CD4-positive, alpha-beta memory T cell (primary cell): ENCODE measurements at regions not wholly inside any gene's neighbourhood (a gene's known extent, or its start where the extent isn't known, plus 50 kb on each side); places are given as distances from the start of the nearest gene placed in this dataset.

Experiments used
- CTCF ChIA-PET: fragments of 350-600 bp; sonication (Branson Sonifier 250); formaldehyde crosslinking; loops from one replicate; lab custom pipeline; 2021; ENCODE audit warnings: inconsistent platforms; ENCODE audit not compliant: partially characterized antibody; lab: Charles Lee
- POLR2A ChIA-PET: fragments of 350-600 bp; sonication (Branson Sonifier 250); formaldehyde crosslinking; loops from one replicate; lab custom pipeline; 2021; ENCODE audit not compliant: partially characterized antibody; lab: Charles Lee
- DNase-seq, 5 donors: peaks; one replicate each; pipeline versions ENCODE4 v3.0.0 to v3.0.0-alpha.2; 2020 to 2022; ENCODE audit warnings: mixed read lengths in 1 of 5
- H3K27ac ChIP-seq: one replicate; pipeline ENCODE4 v1.7.0; 2013; ENCODE audit warnings: low read depth, low read length
- H3K27me3 ChIP-seq: 2 replicates; pipeline ENCODE4 v1.7.0; 2013; ENCODE audit warnings: mild to moderate bottlenecking, low read length, moderate library complexity; ENCODE audit not compliant: insufficient read depth
- H3K36me3 ChIP-seq: 2 replicates; pipeline ENCODE4 v1.7.0; 2013; ENCODE audit warnings: mild to moderate bottlenecking, low read length, moderate library complexity; ENCODE audit not compliant: insufficient read depth
- H3K4me1 ChIP-seq: 2 replicates; pipeline ENCODE4 v1.7.0; 2013; ENCODE audit warnings: mild to moderate bottlenecking, low read length, moderate library complexity; ENCODE audit not compliant: insufficient read depth
- H3K4me3 ChIP-seq, 2 donors: one replicate each; pipeline ENCODE4 v1.7.0; 2013; ENCODE audit warnings: low read length in 2 of 2, mild to moderate bottlenecking in 1 of 2
- H3K9me3 ChIP-seq, 2 donors: one replicate each; pipeline ENCODE4 v1.7.0; 2013; ENCODE audit warnings: low read length in 2 of 2, control low read depth in 1 of 2; ENCODE audit not compliant: control insufficient read depth in 1 of 2
- H3K27ac Mint-ChIP-seq, 7 donors: one replicate each; pipeline ENCODE4 v1.8.0; 2020 to 2021; ENCODE audit warnings: mixed read lengths in 7 of 7, mild to moderate bottlenecking in 6 of 7, inconsistent platforms in 3 of 7, moderate library complexity in 3 of 7
- H3K27me3 Mint-ChIP-seq, 2 donors: one replicate each; pipeline ENCODE4 v1.8.0; 2020 to 2021; ENCODE audit warnings: mixed read lengths in 2 of 2
- H3K36me3 Mint-ChIP-seq, 2 donors: one replicate each; pipeline ENCODE4 v1.8.0; 2020 to 2021; ENCODE audit warnings: mixed read lengths in 2 of 2, inconsistent platforms in 1 of 2, mild to moderate bottlenecking in 1 of 2
- H3K4me1 Mint-ChIP-seq, 4 donors: one replicate each; pipeline ENCODE4 v1.8.0; 2020 to 2021; ENCODE audit warnings: mixed read lengths in 4 of 4, mild to moderate bottlenecking in 1 of 4
- H3K4me3 Mint-ChIP-seq, 8 donors: one replicate each; pipeline ENCODE4 v1.8.0; 2020 to 2021; ENCODE audit warnings: mixed read lengths in 8 of 8, mild to moderate bottlenecking in 7 of 8, moderate library complexity in 6 of 8, inconsistent platforms in 3 of 8
- H3K9me3 Mint-ChIP-seq, 8 donors: one replicate each; pipeline ENCODE4 v1.8.0; 2020 to 2021; ENCODE audit warnings: mixed read lengths in 8 of 8, mild to moderate bottlenecking in 5 of 8, inconsistent platforms in 3 of 8, moderate library complexity in 1 of 8
- intact Hi-C: fragments of 100-400 bp; cut with micrococcal nuclease; formaldehyde crosslinking; loops from one replicate; pipeline ENCODE4 v1.15.1; 2023

DNA sequence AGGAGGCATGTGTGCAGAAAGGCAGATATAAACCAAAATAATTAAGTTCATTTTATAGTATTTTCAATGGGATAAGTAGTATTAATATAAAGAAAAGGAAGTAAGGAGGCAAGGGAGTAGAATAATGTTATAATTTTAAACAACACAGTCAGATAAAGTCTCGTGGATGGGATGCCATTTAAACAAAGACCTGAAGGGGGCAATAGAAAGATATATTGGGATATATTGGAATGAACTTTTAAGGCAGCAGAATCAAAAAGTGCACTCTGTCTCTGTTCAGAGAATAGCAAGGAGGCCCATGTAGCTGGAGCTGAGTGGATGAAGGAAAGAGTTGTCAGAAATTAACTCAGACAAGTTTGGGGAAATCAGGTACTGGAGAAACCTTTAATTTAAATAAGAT, 158.7 kb downstream of the CGGBP1 start:
- intact Hi-C loops = loop anchor here (1.0 kb wide), 1 partner anchor 213 kb away; no protein-coding TSS in a partner anchor
- no peak for DNase-seq
- H3K9me3 Mint-ChIP-seq = no peaks in the 10 kb centered on the region
- POLR2A ChIA-PET = no interaction called here
- H3K36me3 Mint-ChIP-seq = no peaks in the 10 kb centered on the region
- Histone ChIP-seq H3K4me1 (no peaks in the 10 kb centered on the region), H3K27ac (no peak overlapping the region), H3K36me3 (no peaks in the 10 kb centered on the region), H3K27me3 (no peaks in the 10 kb centered on the region), H3K9me3 (no peaks in the 10 kb centered on the region), H3K4me3 (no peak overlapping the region)
- H3K4me1 Mint-ChIP-seq = no peaks in the 10 kb centered on the region
- CTCF ChIA-PET = no interaction called here
- H3K27ac Mint-ChIP-seq = no peak overlapping the region
- no peak overlapping the region for H3K4me3 Mint-ChIP-seq
- H3K27me3 Mint-ChIP-seq = no peaks in the 10 kb centered on the region

DNA sequence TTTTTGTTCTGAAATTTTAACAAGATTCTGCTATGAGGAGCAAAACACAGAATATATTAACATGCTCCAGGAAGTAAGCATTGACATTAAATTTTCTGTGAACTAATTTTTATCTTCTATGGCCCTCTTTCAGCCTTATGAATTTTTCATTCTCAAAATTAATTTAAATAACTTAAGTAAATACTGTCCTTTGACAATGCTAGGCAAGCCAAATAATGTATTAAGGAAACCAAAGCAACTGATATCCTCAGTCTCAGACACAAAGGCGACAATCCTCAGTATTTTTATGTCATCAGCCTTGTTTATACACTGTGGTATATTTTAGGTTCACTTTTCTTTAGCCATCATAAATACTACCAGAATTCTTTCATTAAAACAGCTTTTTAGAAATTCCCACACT, 159.8 kb downstream of the CGGBP1 start:
- H3K4me3 Mint-ChIP-seq = no peak overlapping the region
- no peaks in the 10 kb centered on the region for H3K9me3 Mint-ChIP-seq
- Histone ChIP-seq H3K27ac (no peak overlapping the region), H3K27me3 (no peaks in the 10 kb centered on the region), H3K9me3 (no peaks in the 10 kb centered on the region), H3K36me3 (no peaks in the 10 kb centered on the region), H3K4me3 (no peak overlapping the region), H3K4me1 (no peaks in the 10 kb centered on the region)
- intact Hi-C loops = no loop called here
- ChIA-PET POLR2A (no interaction called here), CTCF (interaction anchor here (1.0 to 1.3 kb wide), 2 partner anchors 9 to 214 kb away, joined by 3 to 5 read pairs; no protein-coding TSS in a partner anchor)
- no peak overlapping the region for H3K27ac Mint-ChIP-seq
- H3K4me1 Mint-ChIP-seq = no peaks in the 10 kb centered on the region
- H3K36me3 Mint-ChIP-seq = no peaks in the 10 kb centered on the region
- no peaks in the 10 kb centered on the region for H3K27me3 Mint-ChIP-seq
- DNase-seq = no peak

DNA sequence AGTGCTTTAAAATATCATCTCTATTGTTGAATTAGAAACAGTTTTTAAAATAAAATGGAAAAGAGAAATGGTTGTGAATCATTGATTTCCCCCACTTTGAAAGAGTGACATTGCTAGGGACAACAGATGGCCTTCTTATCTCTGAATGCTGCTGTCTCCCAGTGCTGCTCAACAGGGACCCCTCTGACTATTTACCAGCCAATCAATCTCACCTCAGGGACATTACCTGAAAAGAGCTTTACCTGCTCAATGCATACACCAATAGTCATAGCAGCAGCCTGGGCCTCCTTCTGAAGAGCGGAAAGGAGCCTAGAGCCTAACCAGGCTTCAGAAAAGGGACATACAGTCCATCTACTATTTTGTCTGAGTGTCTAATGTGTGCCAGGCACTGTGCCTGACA, 162.8 kb downstream of the CGGBP1 start:
- Histone ChIP-seq H3K4me1 (no peaks in the 10 kb centered on the region), H3K27me3 (no peaks in the 10 kb centered on the region), H3K9me3 (no peaks in the 10 kb centered on the region), H3K36me3 (no peaks in the 10 kb centered on the region), H3K4me3 (no peak overlapping the region), H3K27ac (no peak overlapping the region)
- no peaks in the 10 kb centered on the region for H3K9me3 Mint-ChIP-seq
- H3K27me3 Mint-ChIP-seq = no peaks in the 10 kb centered on the region
- no peak for DNase-seq
- intact Hi-C loops = no loop called here
- H3K4me1 Mint-ChIP-seq = no peaks in the 10 kb centered on the region
- ChIA-PET POLR2A (no interaction called here), CTCF (no interaction called here)
- no peak overlapping the region for H3K27ac Mint-ChIP-seq
- no peaks in the 10 kb centered on the region for H3K36me3 Mint-ChIP-seq
- H3K4me3 Mint-ChIP-seq = no peak overlapping the region

DNA sequence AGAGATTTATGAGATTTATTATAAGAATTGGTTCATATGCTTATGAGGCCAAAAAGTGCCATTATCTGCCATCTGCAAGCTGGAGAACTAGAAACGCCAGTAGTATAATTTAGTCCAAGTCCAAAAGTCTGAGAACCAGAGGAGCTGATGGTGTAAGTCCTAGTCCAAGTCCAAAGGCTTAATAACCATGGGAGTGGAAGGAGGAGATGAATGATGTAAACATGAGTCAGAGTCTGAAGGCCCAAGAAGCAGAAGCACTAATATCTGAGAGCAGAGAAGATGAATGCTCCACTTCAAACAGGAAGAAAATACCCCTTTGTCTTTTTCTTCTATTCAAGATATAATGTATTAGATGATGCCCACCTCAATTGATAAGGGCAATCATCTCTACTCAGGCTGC, 185.7 kb downstream of the CGGBP1 start:
- no peak for DNase-seq
- intact Hi-C loops = no loop called here
- H3K36me3 Mint-ChIP-seq = no peaks in the 10 kb centered on the region
- ChIA-PET CTCF (no interaction called here), POLR2A (no interaction called here)
- H3K4me1 ChIP-seq = no peaks in the 10 kb centered on the region
- no peak overlapping the region for H3K27ac Mint-ChIP-seq
- no peak overlapping the region for H3K27ac ChIP-seq
- no peak overlapping the region for H3K4me3 Mint-ChIP-seq
- no peaks in the 10 kb centered on the region for H3K4me1 Mint-ChIP-seq
- peaks cover 0 to 1% of the 10 kb centered on the region in 2 donors for H3K27me3 Mint-ChIP-seq
- H3K27me3 ChIP-seq = no peaks in the 10 kb centered on the region
- no peaks in the 10 kb centered on the region for H3K9me3 ChIP-seq
- H3K9me3 Mint-ChIP-seq = peaks cover 0 to 46% (median 24%) of the 10 kb centered on the region in 8 donors
- H3K36me3 ChIP-seq = no peaks in the 10 kb centered on the region
- H3K4me3 ChIP-seq = no peak overlapping the region

DNA sequence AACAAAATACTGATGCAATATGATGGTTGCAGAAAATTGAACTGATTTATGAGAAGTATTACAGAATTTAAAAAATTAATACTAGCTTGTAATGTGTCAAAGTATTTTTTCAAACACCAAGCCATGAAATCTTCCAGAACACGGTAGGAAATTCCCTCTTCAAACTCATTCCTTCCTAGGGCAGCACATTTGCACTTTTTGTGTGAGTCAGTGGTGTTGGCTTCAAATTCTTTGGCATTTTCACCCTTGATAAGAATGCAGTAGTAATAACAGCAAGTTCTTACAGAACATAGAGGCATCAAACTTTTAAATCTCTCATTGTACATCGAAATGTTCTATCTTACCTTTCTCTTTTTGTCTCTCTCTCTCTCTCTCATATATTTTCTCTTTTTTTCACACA, 191.8 kb downstream of the CGGBP1 start:
- Mint-ChIP-seq H3K27me3 (no peaks in the 10 kb centered on the region), H3K9me3 (peaks cover 0 to 29% (median 13%) of the 10 kb centered on the region in 8 donors), H3K4me1 (no peaks in the 10 kb centered on the region), H3K4me3 (no peak overlapping the region), H3K27ac (no peak overlapping the region), H3K36me3 (no peaks in the 10 kb centered on the region)
- ChIA-PET CTCF (no interaction called here), POLR2A (no interaction called here)
- H3K4me3 ChIP-seq = no peak overlapping the region
- no peak overlapping the region for H3K27ac ChIP-seq
- intact Hi-C loops = no loop called here
- H3K9me3 ChIP-seq = no peaks in the 10 kb centered on the region
- H3K27me3 ChIP-seq = no peaks in the 10 kb centered on the region
- no peaks in the 10 kb centered on the region for H3K4me1 ChIP-seq
- H3K36me3 ChIP-seq = no peaks in the 10 kb centered on the region
- no peak for DNase-seq

DNA sequence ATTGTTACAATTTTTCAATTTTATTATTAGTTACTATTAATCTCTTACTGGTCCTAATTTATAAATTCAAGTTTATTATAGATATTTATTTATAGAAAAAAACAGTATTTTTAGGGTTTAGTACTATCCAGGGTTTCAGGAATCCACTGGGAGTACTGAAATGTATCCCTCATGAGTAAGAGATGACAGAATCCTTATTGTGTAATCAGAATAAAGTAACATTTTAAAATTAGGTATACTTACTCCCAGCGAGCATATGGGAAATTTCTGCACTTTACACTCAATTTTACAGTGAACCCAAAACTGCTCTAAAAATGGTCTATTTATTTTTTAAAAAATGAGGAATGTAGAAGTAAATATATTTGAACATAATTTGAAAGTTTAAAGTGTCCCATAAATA, 202.7 kb downstream of the CGGBP1 start:
- Mint-ChIP-seq H3K27ac (no peak overlapping the region), H3K9me3 (no peaks in the 10 kb centered on the region), H3K36me3 (no peaks in the 10 kb centered on the region), H3K4me3 (no peak overlapping the region), H3K4me1 (no peaks in the 10 kb centered on the region), H3K27me3 (peaks cover 0 to 2% of the 10 kb centered on the region in 2 donors)
- Histone ChIP-seq H3K4me1 (no peaks in the 10 kb centered on the region), H3K9me3 (no peaks in the 10 kb centered on the region), H3K27me3 (no peaks in the 10 kb centered on the region), H3K36me3 (no peaks in the 10 kb centered on the region), H3K27ac (no peak overlapping the region), H3K4me3 (no peak overlapping the region)
- intact Hi-C loops = no loop called here
- CTCF ChIA-PET = no interaction called here
- POLR2A ChIA-PET = no interaction called here
- no peak for DNase-seq

DNA sequence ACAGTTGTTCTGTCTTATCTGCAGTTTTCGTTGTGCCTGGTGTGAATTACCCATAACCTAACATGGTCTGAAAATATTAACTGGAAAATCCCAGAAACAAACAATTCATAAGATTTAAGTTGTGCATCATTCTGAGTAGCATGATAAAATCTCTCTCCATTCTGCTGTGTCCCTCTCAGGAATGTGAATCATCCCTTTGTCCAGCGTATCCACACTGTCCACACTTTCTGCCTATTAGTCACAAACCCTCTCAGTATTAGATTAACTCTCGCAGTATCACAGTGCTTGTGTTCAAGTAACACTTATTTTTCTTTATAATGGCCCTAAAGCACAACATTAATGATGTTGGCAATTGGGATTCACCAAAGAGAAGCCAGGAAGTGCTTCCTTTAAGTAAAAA, 203.2 kb downstream of the CGGBP1 start:
- intact Hi-C loops = no loop called here
- H3K27ac Mint-ChIP-seq = no peak overlapping the region
- H3K27me3 ChIP-seq = no peaks in the 10 kb centered on the region
- H3K27ac ChIP-seq = no peak overlapping the region
- ChIA-PET CTCF (no interaction called here), POLR2A (no interaction called here)
- H3K36me3 Mint-ChIP-seq = no peaks in the 10 kb centered on the region
- no peaks in the 10 kb centered on the region for H3K4me1 ChIP-seq
- no peaks in the 10 kb centered on the region for H3K36me3 ChIP-seq
- no peaks in the 10 kb centered on the region for H3K9me3 ChIP-seq
- no peak for DNase-seq
- H3K4me3 ChIP-seq = no peak overlapping the region
- no peaks in the 10 kb centered on the region for H3K4me1 Mint-ChIP-seq
- peaks cover 0 to 2% of the 10 kb centered on the region in 2 donors for H3K27me3 Mint-ChIP-seq
- no peak overlapping the region for H3K4me3 Mint-ChIP-seq
- no peaks in the 10 kb centered on the region for H3K9me3 Mint-ChIP-seq

DNA sequence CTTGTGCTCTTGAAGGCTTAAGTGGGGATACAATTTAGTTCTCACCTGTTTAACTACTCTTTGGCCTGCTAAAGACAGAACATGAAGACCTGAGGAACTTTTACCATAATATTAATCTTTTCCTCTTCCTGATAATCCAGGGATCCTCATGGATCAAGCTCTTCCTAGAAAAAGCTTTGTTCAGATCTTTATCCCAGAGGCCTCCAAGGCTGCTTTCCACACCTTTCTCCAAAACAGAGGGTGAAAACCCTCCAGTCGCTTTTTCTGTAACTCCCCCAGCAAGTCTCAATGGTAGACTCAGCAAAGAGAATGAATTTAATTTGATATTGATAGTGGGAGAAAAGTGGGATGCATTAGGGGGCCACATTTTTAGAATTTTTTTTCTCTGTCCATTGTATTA, 203.6 kb downstream of the CGGBP1 start:
- Mint-ChIP-seq H3K9me3 (peaks cover 0 to 2% (median 0%) of the 10 kb centered on the region in 8 donors), H3K4me1 (no peaks in the 10 kb centered on the region), H3K27ac (no peak overlapping the region), H3K27me3 (peaks cover 0 to 2% of the 10 kb centered on the region in 2 donors), H3K4me3 (no peak overlapping the region), H3K36me3 (no peaks in the 10 kb centered on the region)
- intact Hi-C loops = no loop called here
- Histone ChIP-seq H3K27ac (no peak overlapping the region), H3K4me1 (no peaks in the 10 kb centered on the region), H3K27me3 (no peaks in the 10 kb centered on the region), H3K36me3 (no peaks in the 10 kb centered on the region), H3K4me3 (no peak overlapping the region), H3K9me3 (no peaks in the 10 kb centered on the region)
- POLR2A ChIA-PET = no interaction called here
- no peak for DNase-seq
- CTCF ChIA-PET = no interaction called here
